Transverse colon (tissue), 3 donors: ENCODE measurements at regions not wholly inside any gene's neighbourhood (a gene's known extent, or its start where the extent isn't known, plus 50 kb on each side); places are given as distances from the start of the nearest gene placed in this dataset.

Experiments used
- EP300 ChIP-seq: sonication (generic); formaldehyde crosslinking; IDR thresholded peaks from one replicate; pipeline ENCODE4 v1.6.1; 2017; ENCODE audit warnings: antibody characterized with exemption, low read depth
- POLR2AphosphoS5 ChIP-seq, 3 donors: sonication (generic); formaldehyde crosslinking; IDR thresholded peaks; one replicate each; pipeline ENCODE4 v1.6.1; 2016; ENCODE audit warnings: antibody characterized with exemption in 3 of 3

DNA sequence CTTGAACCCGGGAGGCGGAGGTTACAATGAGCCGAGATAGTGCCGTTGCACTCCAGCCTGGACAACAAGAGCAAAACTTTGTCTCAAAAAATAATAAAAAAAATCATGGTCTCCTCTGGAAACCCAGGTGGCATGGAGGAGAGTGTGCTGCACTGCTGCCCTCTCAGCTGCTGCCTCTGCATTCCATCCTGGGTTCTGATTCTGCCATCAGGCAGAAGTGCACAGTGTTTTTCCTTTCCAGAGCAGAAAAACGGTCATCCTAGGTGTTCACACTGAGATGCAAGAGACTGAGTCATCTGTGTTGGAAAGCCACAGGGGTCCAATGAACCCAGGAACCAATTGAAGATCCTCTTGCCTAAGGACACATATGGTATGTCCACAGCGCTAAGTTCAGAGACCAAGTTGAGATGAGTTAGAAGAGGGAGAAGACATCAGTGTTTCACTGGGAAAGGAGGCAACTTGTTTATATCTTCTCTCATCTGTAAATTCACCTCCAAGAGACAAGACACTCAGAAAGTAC, 88.8 kb upstream of the DMRT1 start:
- TF ChIP-seq EP300 (no peak), POLR2AphosphoS5 (IDR thresholded peaks at IDR 0.05) (no peak)
